K562 (cell line): ENCODE measurements at regions not wholly inside any gene's neighbourhood (a gene's known extent, or its start where the extent isn't known, plus 50 kb on each side); places are given as distances from the start of the nearest gene placed in this dataset.

Source experiments
- CBX5 ChIP-seq: IDR thresholded peaks from 2 replicates; pipeline ENCODE4 v1.6.1; 2014; ENCODE audit warnings: low read depth, borderline replicate concordance
- CTCF ChIP-seq, 3 experiments: IDR thresholded peaks in 2 of 3; conservative IDR thresholded peaks in 1 of 3; 2 replicates each; pipeline ENCODE4 v1.5.1; 2011 to 2012; ENCODE audit warnings: low read length in 3 of 3, mild to moderate bottlenecking in 3 of 3, control low read depth in 2 of 3, improper control_type of control experiment in 1 of 3, inconsistent platforms in 1 of 3, low read depth in 1 of 3, mixed read lengths in 1 of 3, moderate library complexity in 1 of 3; ENCODE audit not compliant: insufficient read depth in 2 of 3
- CXXC5 ChIP-seq: fragments of 250-450 bp; sonication (Bioruptor Pico); IDR thresholded peaks from 2 replicates; pipeline ENCODE4 v1.8.0; 2022; ENCODE audit warnings: inconsistent platforms, mild to moderate bottlenecking, moderate library complexity
- GTF2B ChIP-seq: IDR thresholded peaks from 2 replicates; pipeline ENCODE4 v1.6.1; 2011; ENCODE audit not compliant: insufficient read length; ENCODE audit errors: extremely low read depth
- LCOR ChIP-seq: sonication (generic); formaldehyde crosslinking; IDR thresholded peaks from 2 replicates; pipeline ENCODE4 v1.8.0; 2022; ENCODE audit warnings: mild to moderate bottlenecking, missing genetic modification reagents
- NR2C2 ChIP-seq, 2 experiments: fragments of 200-800 bp in 1 of 2; sonication (Bioruptor generic) in 1 of 2; sonication (generic) in 1 of 2; formaldehyde crosslinking in 1 of 2; IDR thresholded peaks; 2 replicates each; pipeline versions ENCODE4 v1.6.1 to v1.8.0; 2016 to 2022; ENCODE audit warnings: mild to moderate bottlenecking in 1 of 2, missing compliant biosample characterization in 1 of 2, missing genetic modification characterization in 1 of 2, missing genetic modification reagents in 1 of 2
- POLR2A ChIP-seq: fragments of 450-650 bp; conservative IDR thresholded peaks from 2 replicates; pipeline ENCODE4 v1.6.1; 2016
- SIN3A ChIP-seq, 2 experiments: fragments of 150-350 bp in 1 of 2; IDR thresholded peaks; 2 replicates each; pipeline ENCODE4 v1.6.1; 2011 to 2016; ENCODE audit warnings: borderline replicate concordance in 2 of 2, low read depth in 2 of 2, low read length in 2 of 2, mild to moderate bottlenecking in 2 of 2, moderate library complexity in 2 of 2; ENCODE audit not compliant: control insufficient read depth in 1 of 2
- SNRNP70 ChIP-seq: fragments of 200-400 bp; formaldehyde crosslinking; optimal IDR thresholded peaks from 2 replicates; pipeline ENCODE3; 2017; ENCODE audit warnings: low read depth, low read length
- ZBTB11 ChIP-seq, 3 experiments: fragments of 200-800 bp in 1 of 3; fragments of 250-450 bp in 1 of 3; fragments of 450-650 bp in 1 of 3; sonication (Bioruptor Pico) in 1 of 3; sonication (Bioruptor generic) in 1 of 3; formaldehyde crosslinking in 1 of 3; IDR thresholded peaks; 2 replicates each; pipeline versions ENCODE4 v1.6.1 to v1.8.0; 2016 to 2022; ENCODE audit warnings: mild to moderate bottlenecking in 2 of 3, missing genetic modification characterization in 2 of 3, missing compliant biosample characterization in 1 of 3, moderate library complexity in 1 of 3
- ZC3H11A ChIP-seq: IDR thresholded peaks from 2 replicates; pipeline ENCODE4 v1.6.1; 2012; ENCODE audit warnings: low read depth, low read length, improper control_type of control experiment
- ZNF124 ChIP-seq: sonication (generic); formaldehyde crosslinking; IDR thresholded peaks from 2 replicates; pipeline ENCODE4 v1.8.1; 2022; ENCODE audit warnings: missing genetic modification reagents
- ZNF740 ChIP-seq, 3 experiments: fragments of 200-800 bp in 1 of 3; sonication (Bioruptor generic) in 1 of 3; sonication (generic) in 1 of 3; formaldehyde crosslinking in 1 of 3; IDR thresholded peaks; 2 replicates each; pipeline versions ENCODE4 v1.6.1 to v1.8.0; 2016 to 2022; ENCODE audit warnings: mild to moderate bottlenecking in 2 of 3, missing compliant biosample characterization in 2 of 3, missing genetic modification characterization in 2 of 3, missing genetic modification reagents in 1 of 3

- TF ChIP-seq ZBTB11 (CRISPR knock-in tag; IDR thresholded peaks at IDR 0.05) (no peak), LCOR (CRISPR knock-in tag) (no peak), GTF2B (no peak), CTCF (IDR thresholded peaks at IDR 0.05 in 2 of 3, conservative IDR thresholded peaks at IDR 0.05 in 1 of 3; ENCODE audit: insufficient read depth in 2 of 3, low read depth in 1 of 3, low read length in 3 of 3) (no peak), ZNF740 (CRISPR knock-in tag; IDR thresholded peaks at IDR 0.05) (no peak), ZNF740 (tag; IDR thresholded peaks at IDR 0.05) (no peak), ZNF124 (CRISPR knock-in tag) (no peak), POLR2A (no peak), CBX5 (no peak), SIN3A (IDR thresholded peaks at IDR 0.05; ENCODE audit: borderline replicate concordance in 2 of 2, control insufficient read depth in 1 of 2, low read depth in 2 of 2, low read length in 2 of 2) (no peak), ZC3H11A (no peak), SNRNP70 (no peak), CXXC5 (CRISPR knock-in tag) (no peak), NR2C2 (CRISPR knock-in tag; IDR thresholded peaks at IDR 0.05) (no peak), NR2C2 (tag; IDR thresholded peaks at IDR 0.05) (no peak)
These were observed 431.2 kb upstream of the FBXO33 start for GRCh38 chr14:39863441-39863840.
